Muscle of arm (tissue), 1 donor: ENCODE measurements at regions not wholly inside any gene's neighbourhood (a gene's known extent, or its start where the extent isn't known, plus 50 kb on each side); places are given as distances from the start of the nearest gene placed in this dataset.
"Not testable (repeated sequence)": the region's sequence is repeated elsewhere in the genome, so short reads cannot be mapped to it uniquely, and the experiment has no call there.

Source experiments
- DNase-seq: peaks from one replicate; pipeline ENCODE4 v3.0.0-alpha.2; 2013

DNA sequence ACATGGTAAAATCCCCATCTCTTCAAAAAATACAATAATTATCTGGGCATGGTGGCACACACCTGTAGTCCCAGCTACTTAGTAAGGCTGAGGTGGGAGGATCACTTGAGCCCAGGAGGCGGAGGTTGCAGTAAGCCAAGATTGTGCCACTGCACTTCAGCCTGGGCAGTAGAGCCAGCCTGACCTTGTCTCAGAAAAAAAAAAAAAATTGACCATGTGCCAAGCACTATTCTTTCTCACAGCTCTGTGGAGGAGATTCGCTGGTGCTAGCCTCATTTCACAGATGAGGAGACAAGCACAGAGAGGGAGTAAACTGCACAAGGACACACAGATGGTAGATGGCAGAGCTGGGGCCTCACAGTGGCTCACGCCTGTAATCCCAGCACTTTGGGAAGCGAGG, 131.8 kb upstream of the JARID2 start:
- DNase-seq, result no peak

DNA sequence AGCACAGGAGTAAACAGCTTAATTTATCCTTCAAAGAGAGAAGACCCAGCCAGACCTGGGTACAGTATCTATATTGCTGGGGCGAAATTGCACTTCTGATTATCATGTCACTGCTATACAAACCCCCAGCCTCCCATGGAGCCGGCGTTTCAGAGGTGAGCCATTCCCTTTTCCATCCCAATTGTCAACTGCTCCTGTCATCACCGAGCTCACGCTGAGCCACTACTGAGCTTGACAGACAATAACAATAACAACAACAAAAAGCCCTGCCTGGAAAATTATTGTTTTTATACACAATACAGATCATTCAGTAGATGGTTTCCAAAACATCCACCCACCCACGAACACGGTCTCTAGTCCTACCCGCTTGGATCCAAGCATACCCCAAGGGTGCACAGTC, 129.0 kb upstream of the JARID2 start:
- DNase-seq, result no peak

DNA sequence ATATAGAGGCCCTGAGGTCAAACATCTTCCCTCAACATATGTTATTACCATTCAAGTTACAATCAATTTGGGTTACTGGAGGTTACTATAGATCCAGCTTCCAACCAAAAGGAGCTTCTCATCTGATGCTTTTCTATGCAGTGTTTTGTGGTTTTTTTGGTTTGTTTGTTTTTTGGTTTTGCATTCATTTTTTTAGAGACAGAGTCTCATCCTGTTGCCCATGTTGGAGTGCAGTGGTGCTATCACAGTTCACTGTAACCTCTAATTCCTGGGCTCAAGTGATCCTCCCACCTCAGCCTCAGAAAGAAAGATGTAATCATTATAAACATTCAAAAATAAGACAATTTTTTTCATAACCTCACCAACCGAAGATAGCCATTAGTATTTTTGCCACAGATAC, 124.4 kb upstream of the JARID2 start:
- no peak for DNase-seq

DNA sequence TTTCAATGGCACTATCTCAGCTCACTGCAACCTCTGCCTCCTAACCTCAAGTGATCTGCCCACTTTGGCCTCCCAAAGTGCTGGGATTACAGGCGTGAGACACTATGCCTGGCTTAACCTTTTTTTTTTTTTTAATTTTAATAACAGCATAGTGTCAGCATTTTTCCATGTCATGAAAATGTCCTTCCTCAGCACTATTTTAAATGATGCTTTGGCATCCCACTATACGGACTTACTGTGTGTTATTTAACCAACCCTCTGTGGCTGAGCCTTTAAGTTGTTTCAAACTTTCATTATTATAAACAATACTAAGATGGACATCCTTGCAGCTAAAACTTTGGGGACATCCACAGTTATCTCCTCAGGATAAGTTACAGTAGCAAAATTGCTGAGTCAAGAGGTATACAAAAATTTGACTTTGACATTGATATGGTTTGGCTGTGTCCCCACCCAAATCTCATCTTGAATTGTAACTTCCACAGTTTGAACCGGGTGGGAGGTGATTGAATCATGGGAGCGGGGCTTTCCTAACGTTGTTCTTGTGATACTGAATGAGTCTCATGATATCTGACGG, 123.8 kb upstream of the JARID2 start:
- no peak for DNase-seq

DNA sequence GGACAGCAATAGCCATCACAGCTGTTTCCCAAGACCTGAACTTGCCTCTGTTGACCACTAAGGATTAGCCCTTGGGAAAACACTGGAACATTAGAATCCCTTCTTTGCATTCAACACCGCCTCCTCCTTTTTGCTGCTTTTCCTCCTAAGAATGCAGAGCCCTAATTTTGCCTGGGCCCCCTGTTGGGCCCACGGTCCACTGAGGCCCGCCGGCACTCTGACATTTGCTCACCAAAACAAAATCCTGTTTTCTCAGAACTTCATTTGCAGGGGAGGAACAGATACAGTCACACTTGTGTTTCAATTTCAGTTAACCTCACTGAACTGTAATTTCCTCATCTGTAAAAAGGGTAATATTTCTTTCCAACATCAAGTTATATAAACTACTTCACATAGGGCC, 116.0 kb upstream of the JARID2 start:
- DNase-seq, result no peak

DNA sequence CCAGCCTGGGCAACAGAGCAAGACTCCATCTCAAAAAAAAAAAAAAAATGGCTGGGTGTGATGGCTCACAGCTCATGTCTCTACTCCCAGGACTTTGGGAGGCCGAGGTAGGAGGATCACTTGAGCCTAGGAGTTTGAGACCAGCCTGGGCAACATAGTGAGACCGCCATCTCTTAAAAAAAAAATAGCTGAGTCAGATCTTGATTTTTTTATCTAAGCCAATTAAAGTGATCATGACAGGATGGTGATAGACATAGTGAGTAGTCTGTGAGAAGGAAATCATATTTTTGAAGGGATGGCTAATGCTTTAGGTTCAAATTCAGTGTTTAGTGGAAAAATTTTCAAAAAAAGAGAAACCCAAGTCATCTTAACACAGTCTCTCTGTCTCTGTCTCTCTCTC, 114.6 kb upstream of the JARID2 start:
- DNase-seq, result no peak

DNA sequence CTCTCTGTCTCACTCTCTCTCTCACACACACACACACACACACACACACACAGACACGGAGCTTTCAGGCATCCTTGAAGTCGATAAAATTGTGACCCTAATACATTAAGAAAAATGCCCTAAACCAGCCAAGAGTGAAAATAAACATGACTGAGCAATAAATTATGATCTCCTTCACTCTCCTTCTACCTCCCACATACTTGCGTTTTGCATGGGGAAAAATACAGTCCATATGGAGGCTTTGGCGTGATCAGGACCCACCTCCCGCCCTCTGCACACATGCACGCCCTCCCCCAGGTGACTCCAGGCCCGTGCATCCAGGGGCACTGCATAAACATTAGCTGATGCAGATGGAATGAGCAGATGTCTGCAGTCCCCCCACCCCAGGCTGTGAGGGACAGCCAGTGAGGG, 114.2 kb upstream of the JARID2 start:
- no peak for DNase-seq

DNA sequence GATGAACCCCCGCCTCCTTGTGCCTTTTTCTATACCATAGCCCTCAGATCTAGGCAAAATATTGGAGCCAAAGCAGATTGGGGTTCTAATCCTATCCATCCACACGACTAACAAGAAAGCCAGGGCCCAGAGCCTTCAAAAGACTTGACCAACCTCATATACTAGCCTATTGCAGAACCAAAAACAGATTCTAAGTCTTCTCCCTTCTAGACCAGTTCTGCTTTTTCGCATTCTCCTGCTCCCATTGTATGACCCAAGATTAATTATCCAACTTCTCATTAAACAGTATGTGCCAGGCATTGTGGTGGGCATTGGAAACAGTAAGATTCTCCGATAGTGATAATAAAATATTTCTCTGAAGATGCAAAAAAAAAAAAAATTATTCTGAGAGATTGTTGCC, 113.7 kb upstream of the JARID2 start:
- no peak for DNase-seq

DNA sequence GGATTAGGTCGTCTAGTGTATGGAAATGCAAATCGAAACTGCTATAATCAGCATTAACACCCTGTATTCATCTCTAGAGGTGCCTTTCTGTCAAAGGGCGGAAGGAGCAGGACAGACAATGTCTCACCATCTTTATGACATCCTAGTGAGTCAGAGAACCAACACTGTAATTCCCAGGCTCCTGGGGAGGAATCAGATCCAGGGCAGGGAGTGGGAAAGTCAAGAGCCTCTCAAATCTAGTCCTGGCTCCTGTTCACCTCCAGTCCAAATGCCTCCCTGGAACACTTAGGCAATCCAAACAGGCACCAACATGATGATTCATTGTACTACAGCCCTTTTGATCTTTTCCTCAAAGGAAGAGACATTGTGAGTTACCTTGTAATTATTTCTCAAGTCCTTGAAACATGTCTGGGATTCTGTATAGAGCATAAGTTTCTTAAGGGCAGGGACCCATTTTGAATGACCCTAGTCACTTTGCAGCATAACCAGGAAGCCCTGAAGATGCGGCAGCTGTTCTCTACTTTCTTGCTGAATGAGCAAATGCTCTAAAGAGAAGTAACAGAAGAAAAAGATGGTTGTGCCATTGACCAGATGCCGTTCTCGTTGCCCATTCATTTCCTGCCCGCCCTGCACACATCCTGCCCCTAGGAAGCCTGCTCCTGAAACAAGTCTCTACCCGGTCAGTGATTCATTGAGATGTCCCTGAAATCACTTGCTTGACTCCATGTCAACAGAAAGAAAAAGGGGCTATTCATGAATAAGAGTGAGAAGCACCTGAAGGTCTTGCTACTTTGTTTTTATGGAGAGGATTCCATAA, 112.8 kb upstream of the JARID2 start:
- DNase-seq, result no peak

DNA sequence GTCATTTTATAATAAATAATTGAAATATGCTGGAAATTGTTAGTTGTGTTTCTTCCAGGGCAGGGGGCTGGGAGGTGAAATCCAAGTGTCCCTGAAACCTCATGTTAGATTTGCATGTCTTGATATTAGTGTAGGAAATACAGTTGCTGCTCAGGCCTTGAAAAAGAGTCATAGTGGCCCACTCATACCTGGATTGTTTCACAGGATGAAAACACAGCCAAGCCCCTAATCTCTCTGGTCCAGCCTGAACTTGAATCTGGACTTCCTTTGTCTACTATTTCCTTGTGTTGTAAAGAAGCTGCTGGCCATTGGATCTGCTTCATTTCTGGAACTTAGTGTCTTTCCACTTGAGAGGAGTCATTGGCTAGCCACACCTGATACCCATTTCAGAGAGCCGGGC, 108.8 kb upstream of the JARID2 start:
- no peak for DNase-seq

DNA sequence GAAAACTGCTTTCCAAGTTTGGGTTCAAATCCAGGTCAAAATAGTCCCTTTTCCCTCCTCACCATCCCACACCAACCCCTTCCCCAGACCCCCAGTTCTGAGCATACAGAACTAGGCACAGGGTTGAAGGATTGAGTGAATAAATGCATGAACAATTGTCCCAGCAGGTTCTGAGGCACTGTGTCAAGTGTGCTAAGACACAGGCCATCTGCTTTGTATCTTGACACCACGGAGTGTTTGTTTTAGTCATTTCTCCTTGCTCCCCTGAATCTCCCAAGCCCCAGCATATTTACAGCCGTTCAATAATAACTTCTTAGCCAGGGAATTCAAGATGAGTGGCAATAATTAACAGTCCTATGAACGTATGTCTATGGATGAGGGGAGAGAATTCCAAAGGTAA, 102.8 kb upstream of the JARID2 start:
- no peak for DNase-seq

DNA sequence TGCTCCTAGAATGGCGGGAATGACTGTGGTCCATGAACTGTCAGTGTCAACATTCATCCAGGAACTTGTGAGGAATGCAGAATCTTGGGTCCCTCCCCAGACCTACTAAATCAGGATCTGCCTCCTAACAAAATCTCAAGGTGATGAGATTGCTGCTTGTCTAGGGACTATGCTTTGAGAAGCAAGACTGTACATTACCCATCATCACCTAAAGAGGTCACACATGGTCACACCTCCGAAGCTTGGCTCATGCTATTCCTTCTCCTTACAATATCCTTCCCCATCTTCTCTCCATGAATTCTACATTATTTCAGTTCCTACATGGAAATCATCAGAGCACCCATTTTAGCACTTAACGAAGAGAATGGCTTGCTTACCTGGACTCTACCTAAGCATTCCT, 102.3 kb upstream of the JARID2 start:
- DNase-seq, result no peak

DNA sequence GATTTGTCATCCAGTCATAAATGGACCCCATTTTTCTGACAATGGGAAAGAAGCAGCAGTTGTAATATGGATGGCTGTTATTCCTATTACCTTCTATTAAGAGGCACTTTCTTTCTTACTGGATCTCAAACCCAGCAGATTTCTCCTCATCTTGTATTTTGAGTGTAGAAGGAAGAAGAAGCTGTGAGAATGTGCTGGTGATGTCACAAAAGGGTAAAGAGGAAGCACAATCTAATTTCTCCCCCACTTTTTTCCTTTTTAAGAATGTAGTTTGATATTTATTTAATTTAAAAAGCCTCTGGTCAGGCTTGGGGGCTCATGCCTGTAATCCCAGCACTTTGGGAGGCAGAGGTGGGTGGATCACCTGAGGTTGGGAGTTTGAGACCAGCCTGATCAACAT, 100.0 kb upstream of the JARID2 start:
- no peak for DNase-seq

DNA sequence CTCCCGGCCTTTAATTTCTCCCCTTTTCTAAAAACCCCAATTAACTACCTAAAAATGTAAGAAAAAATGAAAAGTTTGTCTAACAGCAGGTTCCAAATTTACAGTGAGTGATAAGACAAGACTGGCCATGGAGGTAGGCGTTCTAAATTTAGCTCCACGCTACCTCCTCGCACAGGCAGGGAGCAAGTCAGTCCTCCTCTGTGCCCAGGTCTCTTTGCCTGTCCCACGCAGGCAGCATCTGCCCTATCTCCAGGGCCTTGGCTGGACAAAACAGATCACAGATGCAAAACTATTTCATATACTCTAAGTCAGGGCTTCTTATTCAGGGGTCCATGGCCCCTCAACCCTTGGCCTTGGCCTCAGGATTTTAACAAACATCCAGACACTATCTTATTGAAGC, 98.0 kb upstream of the JARID2 start:
- no peak for DNase-seq

DNA sequence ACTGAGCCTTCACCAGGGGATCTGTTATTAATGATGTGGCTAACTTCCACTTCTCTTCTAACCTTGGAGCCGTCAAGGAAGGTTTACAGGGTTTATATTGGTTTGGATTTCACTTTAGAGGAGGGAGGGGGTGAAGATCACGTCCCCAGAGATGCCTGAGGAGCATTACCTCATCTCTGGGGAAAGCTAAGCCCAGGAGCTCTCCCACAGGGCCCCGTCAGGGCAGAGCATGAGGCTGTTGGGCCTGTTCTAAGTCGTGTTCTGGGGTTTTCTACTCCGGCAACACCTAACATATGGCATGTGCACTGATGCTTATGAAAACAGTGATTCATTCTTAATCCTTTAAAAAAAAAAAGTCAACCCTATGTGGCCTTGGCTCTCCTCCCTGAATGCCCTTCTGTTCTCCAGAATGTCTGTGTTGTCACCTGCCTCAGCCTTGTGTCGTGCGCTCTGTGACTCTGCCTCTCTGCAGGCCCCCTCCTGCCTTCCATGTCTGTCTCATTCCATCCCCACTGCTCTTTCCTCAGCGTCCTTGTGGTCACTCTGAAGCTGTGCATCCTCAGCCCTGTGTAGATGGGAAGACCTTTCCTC, 97.4 kb upstream of the JARID2 start:
- DNase-seq, result no peak

DNA sequence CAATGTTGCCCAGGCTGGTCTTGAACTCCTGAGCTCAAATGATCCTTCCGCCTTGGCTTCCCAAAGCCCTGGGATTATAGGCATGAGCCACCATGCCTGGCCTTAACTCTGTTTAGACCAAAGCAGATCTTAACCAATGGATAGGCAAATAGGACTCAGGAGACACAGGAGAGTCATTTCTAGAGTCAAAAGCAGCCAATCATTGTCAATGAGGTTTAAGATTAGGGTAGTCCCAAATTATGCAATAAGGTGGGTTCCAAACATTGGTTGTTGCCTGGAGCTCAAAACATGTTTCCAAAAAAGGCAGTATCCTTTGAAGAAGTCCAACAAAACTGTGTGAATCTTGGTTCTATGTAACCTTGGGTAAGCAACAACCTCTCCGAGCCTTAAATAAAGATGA, 95.7 kb upstream of the JARID2 start:
- DNase-seq, result no peak

DNA sequence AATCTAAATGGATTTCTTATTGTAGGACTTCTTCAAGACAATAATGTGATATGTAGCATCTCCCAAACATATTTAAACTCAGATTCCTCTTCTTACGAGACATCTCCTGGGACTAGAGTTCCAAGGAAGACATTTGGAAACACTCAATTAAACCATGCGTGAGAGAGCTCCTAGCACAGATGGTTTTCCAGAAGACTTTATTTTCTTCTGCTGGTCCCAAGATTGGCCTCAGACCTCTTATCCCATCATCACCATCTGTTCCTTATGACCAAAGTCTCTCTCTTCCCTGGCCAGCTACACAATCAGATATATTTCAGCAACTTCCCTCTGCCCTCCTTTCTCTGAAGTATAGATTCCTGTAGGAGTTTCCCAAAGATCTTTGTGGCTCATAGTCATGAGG, 93.2 kb upstream of the JARID2 start:
- DNase-seq, result peak; percentile 25

DNA sequence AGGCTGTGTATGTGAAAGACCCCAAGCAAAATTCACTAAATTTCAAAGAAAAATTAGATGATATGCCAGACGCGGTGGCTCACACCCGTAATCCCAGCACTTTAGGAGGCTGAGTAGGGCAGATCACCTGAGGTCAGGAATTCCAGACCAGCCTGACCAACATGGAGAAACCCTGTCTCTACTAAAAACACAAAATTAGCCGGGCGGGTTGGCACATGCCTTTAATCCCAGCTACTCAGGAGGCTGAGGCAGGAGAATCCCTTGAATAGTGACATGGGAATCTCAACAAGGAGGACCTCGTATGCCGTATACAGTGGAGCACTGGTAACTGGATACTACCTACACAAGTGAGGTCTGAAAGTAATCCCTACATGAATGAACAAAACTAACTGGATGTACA, 92.7 kb upstream of the JARID2 start:
- DNase-seq, result no peak

DNA sequence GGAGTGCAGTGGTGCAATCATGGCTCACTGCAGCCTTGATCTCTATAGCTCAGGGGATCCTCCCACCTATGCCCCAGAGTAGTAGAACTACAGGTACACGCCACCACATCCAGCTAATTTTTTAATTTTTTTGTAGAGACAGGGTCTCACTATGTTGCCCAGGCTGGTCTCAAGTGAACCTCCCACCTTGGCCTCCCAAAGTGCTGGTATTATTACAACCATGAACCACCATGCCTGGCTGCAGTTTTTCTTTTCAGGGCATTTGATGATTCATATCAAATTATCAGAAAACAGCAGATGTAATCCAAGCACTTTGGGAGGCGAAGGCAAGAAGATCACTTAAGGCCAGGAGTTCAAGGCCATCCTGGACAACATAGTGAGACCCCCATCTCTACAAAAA, 88.4 kb upstream of the JARID2 start:
- no peak for DNase-seq

DNA sequence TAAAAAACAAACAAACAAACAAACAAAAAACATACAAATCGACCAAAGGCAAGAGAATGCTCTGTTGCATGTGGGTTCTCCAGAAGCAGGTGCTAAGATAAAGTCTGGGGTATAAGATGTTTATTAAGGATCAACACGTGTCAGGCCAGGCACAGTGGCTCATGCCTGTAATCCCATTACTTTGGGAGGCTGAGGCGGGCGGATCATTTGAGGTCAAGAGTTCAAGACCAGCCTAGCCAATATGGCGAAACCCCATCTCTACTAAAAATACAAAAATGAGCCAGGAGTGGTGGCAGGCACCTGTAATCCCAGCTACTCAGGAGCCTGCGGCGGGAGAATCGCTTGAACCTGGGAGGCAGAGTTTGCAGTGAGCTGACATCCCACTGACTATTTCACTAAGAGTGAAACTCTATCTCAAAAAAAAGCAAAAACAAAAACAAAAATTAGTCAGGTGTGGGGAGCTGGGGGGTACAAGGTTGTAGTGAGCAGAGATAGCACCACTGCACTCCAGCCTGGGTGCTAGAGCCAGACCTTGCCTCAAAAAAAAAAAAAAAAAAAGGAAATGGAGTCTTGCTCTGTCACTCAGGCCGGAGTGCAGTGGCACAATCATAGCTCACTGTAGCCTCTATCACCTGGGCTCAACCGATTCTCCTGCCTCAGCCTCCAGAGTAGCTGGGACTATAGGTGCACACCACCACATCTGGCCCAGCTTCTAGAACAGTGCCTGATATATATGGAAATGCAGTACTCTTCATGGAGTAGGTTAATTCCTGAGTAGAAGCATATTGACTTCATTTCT, 86.8 kb upstream of the JARID2 start:
- DNase-seq, result no peak

DNA sequence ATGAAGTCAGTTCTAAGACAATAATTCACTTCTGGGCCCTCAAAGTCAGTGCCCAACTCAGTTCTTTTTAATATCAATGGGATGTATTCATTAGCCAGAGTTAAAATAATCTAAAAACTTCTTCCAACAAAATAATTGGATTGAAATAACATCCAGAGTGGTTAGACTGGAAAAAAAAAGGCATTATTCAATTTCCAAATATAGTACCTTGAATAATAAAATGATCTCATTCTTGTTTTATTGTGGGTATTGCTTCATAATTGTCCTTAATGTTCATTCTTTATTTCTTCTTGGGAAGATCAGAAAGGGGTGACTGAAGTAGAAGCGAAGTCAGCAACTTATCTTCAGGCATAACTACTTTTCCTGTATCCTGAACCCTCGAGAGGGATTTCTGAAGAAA, 85.1 kb upstream of the JARID2 start:
- DNase-seq, result no peak

DNA sequence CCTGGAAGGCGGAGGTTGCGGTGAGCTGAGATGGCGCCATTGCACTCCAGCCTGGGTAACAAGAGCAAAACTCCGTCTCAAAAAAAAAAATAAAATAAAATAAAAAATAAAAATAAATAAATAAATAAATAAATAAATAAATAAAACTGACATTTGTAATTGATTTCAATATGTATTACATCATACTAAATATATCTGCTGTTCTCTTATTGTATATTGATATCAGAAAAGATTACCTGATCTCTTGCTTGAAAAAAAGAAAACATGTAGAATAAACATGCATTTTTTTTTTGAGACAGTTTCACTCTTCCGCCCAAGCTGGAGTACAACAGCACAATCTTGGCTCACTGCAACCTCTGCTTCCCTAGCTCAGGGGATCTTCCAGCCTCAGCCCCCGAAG, 81.0 kb upstream of the JARID2 start:
- not testable (repeated sequence) for DNase-seq

DNA sequence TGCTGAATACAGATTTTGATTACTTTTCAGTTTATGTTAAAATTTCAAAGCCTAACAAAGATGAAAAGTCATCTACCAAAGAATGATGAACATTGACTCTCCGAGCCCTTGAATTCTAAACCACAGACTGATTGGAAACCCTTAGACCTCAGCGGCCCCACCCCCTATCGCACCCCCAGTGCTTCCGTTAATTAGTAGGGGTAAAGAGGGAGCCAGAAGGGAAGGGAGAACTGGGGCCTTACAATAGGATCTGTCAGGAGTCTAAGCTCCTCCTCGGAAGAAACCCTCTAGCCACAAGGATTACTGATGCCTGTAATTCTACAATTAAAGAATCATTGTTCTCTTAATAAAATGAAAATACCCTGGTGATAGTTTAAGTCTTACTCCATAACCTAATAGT, 79.7 kb upstream of the JARID2 start:
- no peak for DNase-seq
